ENCODE measurements at regions not wholly inside any gene's neighbourhood (a gene's known extent, or its start where the extent isn't known, plus 50 kb on each side); places are given as distances from the start of the nearest gene placed in this dataset.

- no peaks in the 10 kb centered on the region for H3K27me3 ChIP-seq (ENCODE audit: control insufficient read depth, extremely low read depth, insufficient read depth, low read length)
- H3K27ac ChIP-seq (ENCODE audit: control insufficient read depth, insufficient read depth, low read length) = no peak overlapping the region
- no peaks in the 10 kb centered on the region for H3K9me1 ChIP-seq (ENCODE audit: control insufficient read depth, extremely low read depth, insufficient read depth, low read length)
- dilution Hi-C loops (cut with MboI; ENCODE audit: extremely low pct_ligation_motif_present, low sequenced_read_pairs) = no loop called here
- no peak for TF ChIP-seq EZH2 (IDR thresholded peaks at IDR 0.05; ENCODE audit: low read length)
- TF ChIP-seq CTCF (optimal IDR thresholded peaks at IDR 0.05 in 1 of 3, IDR thresholded peaks at IDR 0.05 in 1 of 3, conservative IDR thresholded peaks at IDR 0.05 in 1 of 3; ENCODE audit: extremely low read depth in 1 of 3, insufficient read depth in 2 of 3, low read length in 3 of 3) = no peak
- H3K79me2 ChIP-seq (ENCODE audit: control insufficient read depth, insufficient read depth, low read length) = no peaks in the 10 kb centered on the region
- DNase-seq (ENCODE audit: low read depth, low spot score) (no peak), FAIRE-seq (no peak)
- no peaks in the 10 kb centered on the region for H3K9me3 ChIP-seq (ENCODE audit: control insufficient read depth, low read depth, low read length)
- H3K4me3 ChIP-seq (ENCODE audit: control insufficient read depth in 2 of 3, extremely low read depth in 1 of 3, insufficient read depth in 2 of 3, low read depth in 1 of 3, low read length in 3 of 3) = no peak overlapping the region
- H3K9ac ChIP-seq (ENCODE audit: control insufficient read depth, extremely low read depth, insufficient read depth, low read length) = no peak overlapping the region
- H2AFZ ChIP-seq (ENCODE audit: control insufficient read depth, low read length) = no peak overlapping the region
- H4K20me1 ChIP-seq (ENCODE audit: control insufficient read depth, extremely low read depth, insufficient read depth, low read length) = no peaks in the 10 kb centered on the region
- no peaks in the 10 kb centered on the region for H3K4me1 ChIP-seq (ENCODE audit: control insufficient read depth, extremely low read depth, insufficient read depth, low read length)
- H3K36me3 ChIP-seq (ENCODE audit: control insufficient read depth in 2 of 2, extremely low read depth in 1 of 2, insufficient read depth in 2 of 2, low read length in 2 of 2) = no peaks in the 10 kb centered on the region
- no peak overlapping the region for H3K4me2 ChIP-seq (ENCODE audit: control insufficient read depth, extremely low read depth, insufficient read depth, low read depth, low read length)
Measured at GRCh38 chr10:83555264-83555663, 584.0 kb upstream of the GHITM start.

- no peak for TF ChIP-seq EZH2 (IDR thresholded peaks at IDR 0.05; ENCODE audit: low read length)
- TF ChIP-seq CTCF (optimal IDR thresholded peaks at IDR 0.05 in 1 of 3, IDR thresholded peaks at IDR 0.05 in 1 of 3, conservative IDR thresholded peaks at IDR 0.05 in 1 of 3; ENCODE audit: extremely low read depth in 1 of 3, insufficient read depth in 2 of 3, low read length in 3 of 3) = no peak
- H3K4me3 ChIP-seq (ENCODE audit: control insufficient read depth in 2 of 3, extremely low read depth in 1 of 3, insufficient read depth in 2 of 3, low read depth in 1 of 3, low read length in 3 of 3) = no peak overlapping the region
- H3K79me2 ChIP-seq (ENCODE audit: control insufficient read depth, insufficient read depth, low read length) = no peaks in the 10 kb centered on the region
- dilution Hi-C loops (cut with MboI; ENCODE audit: extremely low pct_ligation_motif_present, low sequenced_read_pairs) = no loop called here
- no peaks in the 10 kb centered on the region for H3K36me3 ChIP-seq (ENCODE audit: control insufficient read depth in 2 of 2, extremely low read depth in 1 of 2, insufficient read depth in 2 of 2, low read length in 2 of 2)
- H4K20me1 ChIP-seq (ENCODE audit: control insufficient read depth, extremely low read depth, insufficient read depth, low read length) = no peaks in the 10 kb centered on the region
- no peak overlapping the region for H2AFZ ChIP-seq (ENCODE audit: control insufficient read depth, low read length)
- no peak for DNase-seq (ENCODE audit: low read depth, low spot score)
- H3K27me3 ChIP-seq (ENCODE audit: control insufficient read depth, extremely low read depth, insufficient read depth, low read length) = no peaks in the 10 kb centered on the region
- no peak overlapping the region for H3K4me2 ChIP-seq (ENCODE audit: control insufficient read depth, extremely low read depth, insufficient read depth, low read depth, low read length)
- H3K4me1 ChIP-seq (ENCODE audit: control insufficient read depth, extremely low read depth, insufficient read depth, low read length) = no peaks in the 10 kb centered on the region
- no peak for FAIRE-seq
- H3K9me1 ChIP-seq (ENCODE audit: control insufficient read depth, extremely low read depth, insufficient read depth, low read length) = no peaks in the 10 kb centered on the region
- H3K9ac ChIP-seq (ENCODE audit: control insufficient read depth, extremely low read depth, insufficient read depth, low read length) = no peak overlapping the region
- no peak overlapping the region for H3K27ac ChIP-seq (ENCODE audit: control insufficient read depth, insufficient read depth, low read length)
- H3K9me3 ChIP-seq (ENCODE audit: control insufficient read depth, low read depth, low read length) = no peaks in the 10 kb centered on the region
Measured at GRCh38 chr10:83562381-83562780, 576.9 kb upstream of the GHITM start.

Data from keratinocyte (primary cell).